ENCODE measurements at regions not wholly inside any gene's neighbourhood (a gene's known extent, or its start where the extent isn't known, plus 50 kb on each side); places are given as distances from the start of the nearest gene placed in this dataset.

GRCh38 chr6:102340311-102340710, 946.8 kb downstream of the GRIK2 start:
- no peak for DNase-seq

GRCh38 chr6:102333736-102334135, 940.2 kb downstream of the GRIK2 start:
- DNase-seq: no peak

GRCh38 chr6:102327697-102328225, 934.3 kb downstream of the GRIK2 start:
- DNase-seq: no peak

- DNase-seq: no peak
Observed at GRCh38 chr6:102313699-102314098, 920.2 kb downstream of the GRIK2 start.

GRCh38 chr6:102309700-102310099, 916.2 kb downstream of the GRIK2 start:
- no peak for DNase-seq

- no peak for DNase-seq
Observed at GRCh38 chr6:102300350-102300749, 906.8 kb downstream of the GRIK2 start.

GRCh38 chr6:102298051-102298450, 904.5 kb downstream of the GRIK2 start:
- DNase-seq: no peak
